ENCODE measurements at regions not wholly inside any gene's neighbourhood (a gene's known extent, or its start where the extent isn't known, plus 50 kb on each side); places are given as distances from the start of the nearest gene placed in this dataset.

GRCh38 chr20:17849901-17850683 is 118.5 kb downstream of the SNX5 start:
- TF ChIP-seq ZFHX2 (tag by site-specific recombination; conservative IDR thresholded peaks at IDR 0.05) (no peak), BCL11A (tag by site-specific recombination; IDR thresholded peaks at IDR 0.05; ENCODE audit: low read depth) (no peak), YY1 (tag by site-specific recombination; IDR thresholded peaks at IDR 0.05) (no peak), ZBTB8A (tag by site-specific recombination; IDR thresholded peaks at IDR 0.05) (no peak), ZNF10 (tag by site-specific recombination; IDR thresholded peaks at IDR 0.05) (no peak), ZBTB1 (tag by site-specific recombination; IDR thresholded peaks at IDR 0.05) (no peak), ZFP41 (tag by site-specific recombination; IDR thresholded peaks at IDR 0.05; ENCODE audit: borderline replicate concordance) (no peak), GLI4 (tag by site-specific recombination; IDR thresholded peaks at IDR 0.05) (no peak), ZNF777 (tag by site-specific recombination; IDR thresholded peaks at IDR 0.05; ENCODE audit: borderline replicate concordance) (no peak), PRDM10 (tag by site-specific recombination; IDR thresholded peaks at IDR 0.05) (no peak), ZNF433 (tag by site-specific recombination; IDR thresholded peaks at IDR 0.05; ENCODE audit: low read depth) (no peak)
- TF ChIP-seq, protein P1, sequence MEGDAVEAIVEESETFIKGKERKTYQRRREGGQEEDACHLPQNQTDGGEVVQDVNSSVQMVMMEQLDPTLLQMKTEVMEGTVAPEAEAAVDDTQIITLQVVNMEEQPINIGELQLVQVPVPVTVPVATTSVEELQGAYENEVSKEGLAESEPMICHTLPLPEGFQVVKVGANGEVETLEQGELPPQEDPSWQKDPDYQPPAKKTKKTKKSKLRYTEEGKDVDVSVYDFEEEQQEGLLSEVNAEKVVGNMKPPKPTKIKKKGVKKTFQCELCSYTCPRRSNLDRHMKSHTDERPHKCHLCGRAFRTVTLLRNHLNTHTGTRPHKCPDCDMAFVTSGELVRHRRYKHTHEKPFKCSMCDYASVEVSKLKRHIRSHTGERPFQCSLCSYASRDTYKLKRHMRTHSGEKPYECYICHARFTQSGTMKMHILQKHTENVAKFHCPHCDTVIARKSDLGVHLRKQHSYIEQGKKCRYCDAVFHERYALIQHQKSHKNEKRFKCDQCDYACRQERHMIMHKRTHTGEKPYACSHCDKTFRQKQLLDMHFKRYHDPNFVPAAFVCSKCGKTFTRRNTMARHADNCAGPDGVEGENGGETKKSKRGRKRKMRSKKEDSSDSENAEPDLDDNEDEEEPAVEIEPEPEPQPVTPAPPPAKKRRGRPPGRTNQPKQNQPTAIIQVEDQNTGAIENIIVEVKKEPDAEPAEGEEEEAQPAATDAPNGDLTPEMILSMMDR (tag by site-specific recombination; IDR thresholded peaks at IDR 0.05) = no peak
- TF ChIP-seq, protein P2, sequence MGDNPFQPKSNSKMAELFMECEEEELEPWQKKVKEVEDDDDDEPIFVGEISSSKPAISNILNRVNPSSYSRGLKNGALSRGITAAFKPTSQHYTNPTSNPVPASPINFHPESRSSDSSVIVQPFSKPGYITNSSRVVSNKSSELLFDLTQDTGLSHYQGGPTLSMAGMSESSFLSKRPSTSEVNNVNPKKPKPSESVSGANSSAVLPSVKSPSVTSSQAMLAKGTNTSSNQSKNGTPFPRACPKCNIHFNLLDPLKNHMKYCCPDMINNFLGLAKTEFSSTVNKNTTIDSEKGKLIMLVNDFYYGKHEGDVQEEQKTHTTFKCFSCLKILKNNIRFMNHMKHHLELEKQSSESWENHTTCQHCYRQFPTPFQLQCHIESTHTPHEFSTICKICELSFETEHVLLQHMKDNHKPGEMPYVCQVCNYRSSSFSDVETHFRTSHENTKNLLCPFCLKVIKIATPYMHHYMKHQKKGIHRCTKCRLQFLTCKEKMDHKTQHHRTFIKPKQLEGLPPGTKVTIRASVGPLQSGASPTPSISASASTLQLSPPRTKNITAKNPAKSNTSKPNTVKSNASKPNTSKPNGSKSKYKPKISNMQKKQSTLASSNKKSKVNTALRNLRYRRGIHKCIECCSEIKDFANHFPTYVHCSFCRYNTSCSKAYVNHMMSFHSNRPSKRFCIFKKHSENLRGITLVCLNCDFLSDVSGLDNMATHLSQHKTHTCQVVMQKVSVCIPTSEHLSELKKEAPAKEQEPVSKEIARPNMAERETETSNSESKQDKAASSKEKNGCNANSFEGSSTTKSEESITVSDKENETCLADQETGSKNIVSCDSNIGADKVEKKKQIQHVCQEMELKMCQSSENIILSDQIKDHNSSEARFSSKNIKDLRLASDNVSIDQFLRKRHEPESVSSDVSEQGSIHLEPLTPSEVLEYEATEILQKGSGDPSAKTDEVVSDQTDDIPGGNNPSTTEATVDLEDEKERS (tag by site-specific recombination; IDR thresholded peaks at IDR 0.05) = no peak

Data from HEK293 (cell line).